ENCODE measurements at regions not wholly inside any gene's neighbourhood (a gene's known extent, or its start where the extent isn't known, plus 50 kb on each side); places are given as distances from the start of the nearest gene placed in this dataset.

- WGBS (ENCODE audit: insufficient coverage), result no CpG with 5 or more reads among the region's 2 CpGs
- POLR2A ChIA-PET, result no interaction called here
- Histone ChIP-seq H3K36me3 (ENCODE audit: control insufficient read depth in 4 of 4, insufficient read depth in 4 of 4, low read length in 3 of 4) (no peaks in the 10 kb centered on the region), H3K4me3 (ENCODE audit: control insufficient read depth in 1 of 7, extremely low read depth in 1 of 7, insufficient read depth in 4 of 7, low read depth in 2 of 7, low read length in 6 of 7) (no peak overlapping the region), H3K27me3 (replicated peaks in 2 of 5; ENCODE audit: control insufficient read depth in 4 of 5, insufficient read depth in 5 of 5, low read length in 4 of 5) (no peaks in the 10 kb centered on the region), H3K27ac (ENCODE audit: insufficient read depth in 1 of 2, low read depth in 1 of 2, low read length in 2 of 2, poor library complexity in 1 of 2, severe bottlenecking in 2 of 2) (no peak overlapping the region), H3K9me3 (ENCODE audit: control extremely low read depth in 1 of 5, control insufficient read depth in 4 of 5, insufficient read depth in 2 of 5, low read depth in 1 of 5, low read length in 4 of 5) (no peaks in the 10 kb centered on the region), H3K4me1 (ENCODE audit: control extremely low read depth in 1 of 4, control insufficient read depth in 4 of 4, insufficient read depth in 4 of 4, low read length in 3 of 4) (no peaks in the 10 kb centered on the region)
- CTCF ChIA-PET, result no interaction called here
- DNase-seq, result no peak
Observed at GRCh38 chr2:156191527-156191926, 141.0 kb downstream of the NR4A2 start.

GRCh38 chr2:156190517-156190916 lies 142.0 kb downstream of the NR4A2 start:
- Histone ChIP-seq H3K27me3 (replicated peaks in 2 of 5; ENCODE audit: control insufficient read depth in 4 of 5, insufficient read depth in 5 of 5, low read length in 4 of 5) (no peaks in the 10 kb centered on the region), H3K9me3 (ENCODE audit: control extremely low read depth in 1 of 5, control insufficient read depth in 4 of 5, insufficient read depth in 2 of 5, low read depth in 1 of 5, low read length in 4 of 5) (no peaks in the 10 kb centered on the region), H3K27ac (ENCODE audit: insufficient read depth in 1 of 2, low read depth in 1 of 2, low read length in 2 of 2, poor library complexity in 1 of 2, severe bottlenecking in 2 of 2) (no peak overlapping the region), H3K36me3 (ENCODE audit: control insufficient read depth in 4 of 4, insufficient read depth in 4 of 4, low read length in 3 of 4) (no peaks in the 10 kb centered on the region), H3K4me1 (ENCODE audit: control extremely low read depth in 1 of 4, control insufficient read depth in 4 of 4, insufficient read depth in 4 of 4, low read length in 3 of 4) (no peaks in the 10 kb centered on the region), H3K4me3 (ENCODE audit: control insufficient read depth in 1 of 7, extremely low read depth in 1 of 7, insufficient read depth in 4 of 7, low read depth in 2 of 7, low read length in 6 of 7) (no peak overlapping the region)
- 100% methylated on average over 3 of the region's 3 CpGs for WGBS (ENCODE audit: insufficient coverage)
- POLR2A ChIA-PET, result no interaction called here
- DNase-seq, result no peak
- CTCF ChIA-PET, result no interaction called here

GRCh38 chr2:156189584-156189983 lies 142.9 kb downstream of the NR4A2 start:
- Histone ChIP-seq H3K36me3 (ENCODE audit: control insufficient read depth in 4 of 4, insufficient read depth in 4 of 4, low read length in 3 of 4) (no peaks in the 10 kb centered on the region), H3K4me3 (ENCODE audit: control insufficient read depth in 1 of 7, extremely low read depth in 1 of 7, insufficient read depth in 4 of 7, low read depth in 2 of 7, low read length in 6 of 7) (no peak overlapping the region), H3K27me3 (replicated peaks in 2 of 5; ENCODE audit: control insufficient read depth in 4 of 5, insufficient read depth in 5 of 5, low read length in 4 of 5) (no peaks in the 10 kb centered on the region), H3K27ac (ENCODE audit: insufficient read depth in 1 of 2, low read depth in 1 of 2, low read length in 2 of 2, poor library complexity in 1 of 2, severe bottlenecking in 2 of 2) (no peak overlapping the region), H3K9me3 (ENCODE audit: control extremely low read depth in 1 of 5, control insufficient read depth in 4 of 5, insufficient read depth in 2 of 5, low read depth in 1 of 5, low read length in 4 of 5) (no peaks in the 10 kb centered on the region), H3K4me1 (ENCODE audit: control extremely low read depth in 1 of 4, control insufficient read depth in 4 of 4, insufficient read depth in 4 of 4, low read length in 3 of 4) (no peaks in the 10 kb centered on the region)
- ChIA-PET POLR2A (no interaction called here), CTCF (interaction anchor here (1.2 kb wide), 1 partner anchor 816 kb away, joined by 3 read pairs; no protein-coding TSS in a partner anchor)
- no peak for DNase-seq
- WGBS (ENCODE audit: insufficient coverage), result 84% methylated on average over 3 of the region's 3 CpGs

- CTCF ChIA-PET, result interaction anchor here (1.2 kb wide), 1 partner anchor 816 kb away, joined by 3 read pairs; no protein-coding TSS in a partner anchor
Observed at GRCh38 chr2:156189143-156189542, 143.4 kb downstream of the NR4A2 start.

GRCh38 chr2:156182132-156182531 lies 150.4 kb downstream of the NR4A2 start:
- Histone ChIP-seq H3K27ac (ENCODE audit: insufficient read depth in 1 of 2, low read depth in 1 of 2, low read length in 2 of 2, poor library complexity in 1 of 2, severe bottlenecking in 2 of 2) (no peak overlapping the region), H3K27me3 (replicated peaks in 2 of 5; ENCODE audit: control insufficient read depth in 4 of 5, insufficient read depth in 5 of 5, low read length in 4 of 5) (no peaks in the 10 kb centered on the region), H3K4me1 (ENCODE audit: control extremely low read depth in 1 of 4, control insufficient read depth in 4 of 4, insufficient read depth in 4 of 4, low read length in 3 of 4) (no peaks in the 10 kb centered on the region), H3K4me3 (ENCODE audit: control insufficient read depth in 1 of 7, extremely low read depth in 1 of 7, insufficient read depth in 4 of 7, low read depth in 2 of 7, low read length in 6 of 7) (no peak overlapping the region), H3K36me3 (ENCODE audit: control insufficient read depth in 4 of 4, insufficient read depth in 4 of 4, low read length in 3 of 4) (no peaks in the 10 kb centered on the region), H3K9me3 (ENCODE audit: control extremely low read depth in 1 of 5, control insufficient read depth in 4 of 5, insufficient read depth in 2 of 5, low read depth in 1 of 5, low read length in 4 of 5) (peaks cover 0 to 2% (median 0%) of the 10 kb centered on the region in 5 experiments)
- WGBS (ENCODE audit: insufficient coverage), result no CpG with 5 or more reads among the region's 2 CpGs
- ChIA-PET POLR2A (no interaction called here), CTCF (interaction anchor here (1.2 to 1.3 kb wide), 2 partner anchors 12 to 410 kb away, joined by 3 read pairs; no protein-coding TSS in a partner anchor)
- DNase-seq, result peak in 1 of 3 donors; percentile 0

More at GRCh38 chr2:156189143-156189542, 143.4 kb downstream of the NR4A2 start:
- DNase-seq, result no peak
- H3K9me3 ChIP-seq (ENCODE audit: control extremely low read depth in 1 of 5, control insufficient read depth in 4 of 5, insufficient read depth in 2 of 5, low read depth in 1 of 5, low read length in 4 of 5), result no peaks in the 10 kb centered on the region
- WGBS (ENCODE audit: insufficient coverage), result 100% methylated on average over 6 of the region's 6 CpGs
- no peak overlapping the region for H3K4me3 ChIP-seq (ENCODE audit: control insufficient read depth in 1 of 7, extremely low read depth in 1 of 7, insufficient read depth in 4 of 7, low read depth in 2 of 7, low read length in 6 of 7)
- no peak overlapping the region for H3K27ac ChIP-seq (ENCODE audit: insufficient read depth in 1 of 2, low read depth in 1 of 2, low read length in 2 of 2, poor library complexity in 1 of 2, severe bottlenecking in 2 of 2)
- POLR2A ChIA-PET, result no interaction called here
- no peaks in the 10 kb centered on the region for H3K27me3 ChIP-seq (replicated peaks in 2 of 5; ENCODE audit: control insufficient read depth in 4 of 5, insufficient read depth in 5 of 5, low read length in 4 of 5)
- no peaks in the 10 kb centered on the region for H3K36me3 ChIP-seq (ENCODE audit: control insufficient read depth in 4 of 4, insufficient read depth in 4 of 4, low read length in 3 of 4)
- no peaks in the 10 kb centered on the region for H3K4me1 ChIP-seq (ENCODE audit: control extremely low read depth in 1 of 4, control insufficient read depth in 4 of 4, insufficient read depth in 4 of 4, low read length in 3 of 4)

- no peaks in the 10 kb centered on the region for H3K4me1 ChIP-seq (ENCODE audit: control extremely low read depth in 1 of 4, control insufficient read depth in 4 of 4, insufficient read depth in 4 of 4, low read length in 3 of 4)
- no peaks in the 10 kb centered on the region for H3K36me3 ChIP-seq (ENCODE audit: control insufficient read depth in 4 of 4, insufficient read depth in 4 of 4, low read length in 3 of 4)
- ChIA-PET CTCF (interaction anchor here (1.2 kb wide), 1 partner anchor 411 kb away, joined by 3 read pairs; no protein-coding TSS in a partner anchor), POLR2A (no interaction called here)
- no peak overlapping the region for H3K4me3 ChIP-seq (ENCODE audit: control insufficient read depth in 1 of 7, extremely low read depth in 1 of 7, insufficient read depth in 4 of 7, low read depth in 2 of 7, low read length in 6 of 7)
- H3K27me3 ChIP-seq (replicated peaks in 2 of 5; ENCODE audit: control insufficient read depth in 4 of 5, insufficient read depth in 5 of 5, low read length in 4 of 5), result no peaks in the 10 kb centered on the region
- no peak for DNase-seq
- no CpG with 5 or more reads among the region's 1 CpG for WGBS (ENCODE audit: insufficient coverage)
- peaks cover 0 to 2% (median 0%) of the 10 kb centered on the region in 5 experiments for H3K9me3 ChIP-seq (ENCODE audit: control extremely low read depth in 1 of 5, control insufficient read depth in 4 of 5, insufficient read depth in 2 of 5, low read depth in 1 of 5, low read length in 4 of 5)
- H3K27ac ChIP-seq (ENCODE audit: insufficient read depth in 1 of 2, low read depth in 1 of 2, low read length in 2 of 2, poor library complexity in 1 of 2, severe bottlenecking in 2 of 2), result no peak overlapping the region
Observed at GRCh38 chr2:156181208-156181607, 151.3 kb downstream of the NR4A2 start.

GRCh38 chr2:156177654-156178053 lies 154.9 kb downstream of the NR4A2 start:
- Histone ChIP-seq H3K4me1 (ENCODE audit: control extremely low read depth in 1 of 4, control insufficient read depth in 4 of 4, insufficient read depth in 4 of 4, low read length in 3 of 4) (no peaks in the 10 kb centered on the region), H3K4me3 (ENCODE audit: control insufficient read depth in 1 of 7, extremely low read depth in 1 of 7, insufficient read depth in 4 of 7, low read depth in 2 of 7, low read length in 6 of 7) (no peak overlapping the region), H3K27ac (ENCODE audit: insufficient read depth in 1 of 2, low read depth in 1 of 2, low read length in 2 of 2, poor library complexity in 1 of 2, severe bottlenecking in 2 of 2) (no peak overlapping the region), H3K27me3 (replicated peaks in 2 of 5; ENCODE audit: control insufficient read depth in 4 of 5, insufficient read depth in 5 of 5, low read length in 4 of 5) (peaks cover 0 to 2% (median 0%) of the 10 kb centered on the region in 5 experiments), H3K9me3 (ENCODE audit: control extremely low read depth in 1 of 5, control insufficient read depth in 4 of 5, insufficient read depth in 2 of 5, low read depth in 1 of 5, low read length in 4 of 5) (peaks cover 0 to 2% (median 0%) of the 10 kb centered on the region in 5 experiments), H3K36me3 (ENCODE audit: control insufficient read depth in 4 of 4, insufficient read depth in 4 of 4, low read length in 3 of 4) (no peaks in the 10 kb centered on the region)
- POLR2A ChIA-PET, result no interaction called here
- DNase-seq, result no peak
- CTCF ChIA-PET, result no interaction called here
- 100% methylated on average over 1 of the region's 3 CpGs for WGBS (ENCODE audit: insufficient coverage)
